GM12878 (cell line): ENCODE measurements at regions not wholly inside any gene's neighbourhood (a gene's known extent, or its start where the extent isn't known, plus 50 kb on each side); places are given as distances from the start of the nearest gene placed in this dataset.

Experiments
- BCLAF1 ChIP-seq: fragments of 450-650 bp; IDR thresholded peaks from 2 replicates; pipeline ENCODE4 v1.6.1; 2017; ENCODE audit warnings: antibody characterized with exemption, mild to moderate bottlenecking, moderate library complexity
- SRF ChIP-seq, 2 experiments: IDR thresholded peaks; 2 replicates each; pipeline ENCODE4 v1.6.1; 2011; ENCODE audit warnings: low read depth in 2 of 2, low read length in 2 of 2, mild to moderate bottlenecking in 1 of 2, moderate library complexity in 1 of 2
- ZBTB33 ChIP-seq: fragments of 450-650 bp; IDR thresholded peaks from 2 replicates; pipeline ENCODE4 v1.6.1; 2017; ENCODE audit warnings: mild to moderate bottlenecking

- TF ChIP-seq ZBTB33 = no peak
- TF ChIP-seq BCLAF1 = no peak
- no peak for TF ChIP-seq SRF (IDR thresholded peaks at IDR 0.05; ENCODE audit: low read depth in 2 of 2, low read length in 2 of 2)
Observed at GRCh38 chr4:134867027-134867426, 665.4 kb upstream of the PABPC4L start.
